ENCODE measurements at regions not wholly inside any gene's neighbourhood (a gene's known extent, or its start where the extent isn't known, plus 50 kb on each side); places are given as distances from the start of the nearest gene placed in this dataset.

- TF ChIP-seq DPF2 (CRISPR knock-in tag; IDR thresholded peaks at IDR 0.05; ENCODE audit: borderline replicate concordance, low read depth) (no peak), ZNF343 (CRISPR knock-in tag; IDR thresholded peaks at IDR 0.05) (no peak), ARNTL (CRISPR knock-in tag; IDR thresholded peaks at IDR 0.05) (no peak), ZC3H13 (CRISPR knock-in tag; IDR thresholded peaks at IDR 0.05) (no peak), POLR2A (IDR thresholded peaks at IDR 0.05; ENCODE audit: insufficient read depth in 1 of 2, low read depth in 2 of 2, low read length in 2 of 2) (no peak), MAX (IDR thresholded peaks at IDR 0.05) (no peak), ZNF639 (CRISPR knock-in tag; conservative IDR thresholded peaks at IDR 0.05) (no peak), PHF8 (CRISPR knock-in tag; IDR thresholded peaks at IDR 0.05) (no peak), ZFP41 (CRISPR knock-in tag; IDR thresholded peaks at IDR 0.05; ENCODE audit: borderline replicate concordance) (no peak), RFX5 (IDR thresholded peaks at IDR 0.05; ENCODE audit: low read depth, low read length) (no peak), ZNF354B (CRISPR knock-in tag; IDR thresholded peaks at IDR 0.05) (no peak)
- TF ChIP-seq, protein P1, sequence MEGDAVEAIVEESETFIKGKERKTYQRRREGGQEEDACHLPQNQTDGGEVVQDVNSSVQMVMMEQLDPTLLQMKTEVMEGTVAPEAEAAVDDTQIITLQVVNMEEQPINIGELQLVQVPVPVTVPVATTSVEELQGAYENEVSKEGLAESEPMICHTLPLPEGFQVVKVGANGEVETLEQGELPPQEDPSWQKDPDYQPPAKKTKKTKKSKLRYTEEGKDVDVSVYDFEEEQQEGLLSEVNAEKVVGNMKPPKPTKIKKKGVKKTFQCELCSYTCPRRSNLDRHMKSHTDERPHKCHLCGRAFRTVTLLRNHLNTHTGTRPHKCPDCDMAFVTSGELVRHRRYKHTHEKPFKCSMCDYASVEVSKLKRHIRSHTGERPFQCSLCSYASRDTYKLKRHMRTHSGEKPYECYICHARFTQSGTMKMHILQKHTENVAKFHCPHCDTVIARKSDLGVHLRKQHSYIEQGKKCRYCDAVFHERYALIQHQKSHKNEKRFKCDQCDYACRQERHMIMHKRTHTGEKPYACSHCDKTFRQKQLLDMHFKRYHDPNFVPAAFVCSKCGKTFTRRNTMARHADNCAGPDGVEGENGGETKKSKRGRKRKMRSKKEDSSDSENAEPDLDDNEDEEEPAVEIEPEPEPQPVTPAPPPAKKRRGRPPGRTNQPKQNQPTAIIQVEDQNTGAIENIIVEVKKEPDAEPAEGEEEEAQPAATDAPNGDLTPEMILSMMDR (CRISPR knock-in tag; IDR thresholded peaks at IDR 0.05), result no peak
- TF ChIP-seq, protein P2, sequence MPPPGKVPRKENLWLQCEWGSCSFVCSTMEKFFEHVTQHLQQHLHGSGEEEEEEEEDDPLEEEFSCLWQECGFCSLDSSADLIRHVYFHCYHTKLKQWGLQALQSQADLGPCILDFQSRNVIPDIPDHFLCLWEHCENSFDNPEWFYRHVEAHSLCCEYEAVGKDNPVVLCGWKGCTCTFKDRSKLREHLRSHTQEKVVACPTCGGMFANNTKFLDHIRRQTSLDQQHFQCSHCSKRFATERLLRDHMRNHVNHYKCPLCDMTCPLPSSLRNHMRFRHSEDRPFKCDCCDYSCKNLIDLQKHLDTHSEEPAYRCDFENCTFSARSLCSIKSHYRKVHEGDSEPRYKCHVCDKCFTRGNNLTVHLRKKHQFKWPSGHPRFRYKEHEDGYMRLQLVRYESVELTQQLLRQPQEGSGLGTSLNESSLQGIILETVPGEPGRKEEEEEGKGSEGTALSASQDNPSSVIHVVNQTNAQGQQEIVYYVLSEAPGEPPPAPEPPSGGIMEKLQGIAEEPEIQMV (CRISPR knock-in tag; IDR thresholded peaks at IDR 0.05; ENCODE audit: low read depth), result no peak
Observed at GRCh38 chr6:88513471-88513870, 347.3 kb upstream of the CNR1 start.
